HCT116 (cell line): ENCODE measurements at regions not wholly inside any gene's neighbourhood (a gene's known extent, or its start where the extent isn't known, plus 50 kb on each side); places are given as distances from the start of the nearest gene placed in this dataset.

ENCODE experiments used
- ATAC-seq: fragments of 200-7000 bp; cut with Tn5 transposase; 2 replicates; pipeline ENCODE4 v1.9.1; 2020; ENCODE audit warnings: mild to moderate bottlenecking, moderate library complexity
- BruUV-seq: library from RNA; stranded (reverse); fragments of 400-500 nt; replicated peaks from 2 replicates; lab custom pipeline; 2021; lab: Mats Ljungman, UMichigan
- CTCF ChIA-PET: fragments of 300-600 bp; sonication (Branson Sonifier 250); formaldehyde crosslinking; loops from one replicate; lab custom pipeline; 2021; ENCODE audit warnings: antibody characterized with exemption; lab: Charles Lee
- POLR2A ChIA-PET: fragments of 300-600, 350-600 bp; sonication (Branson Sonifier 250); formaldehyde crosslinking; loops from one replicate; lab custom pipeline; 2021; ENCODE audit warnings: antibody characterized with exemption; lab: Charles Lee
- RAD21 ChIA-PET, 2 experiments: fragments of 300-600 bp; sonication (Branson Sonifier 250); formaldehyde crosslinking; loops; one replicate each; lab custom pipeline; 2023; ENCODE audit warnings: low total read pairs in 2 of 2; ENCODE audit not compliant: uncharacterized antibody in 2 of 2, unreplicated experiment in 2 of 2, low non-redundant PET in 1 of 2; lab: Charles Lee
- DNase-seq: peaks from one replicate; pipeline ENCODE4 v3.0.0-alpha.2; 2010; ENCODE audit warnings: low read depth, low spot score
- H2AFZ ChIP-seq: fragments of 200-600 bp; shearing (Covaris generic), sonication (generic); 2 replicates; pipeline ENCODE4 v1.6.1; 2017; ENCODE audit warnings: low read depth, mixed run types, mixed read lengths, antibody characterized with exemption, low read length; ENCODE audit not compliant: poor library complexity, severe bottlenecking
- H3K27ac ChIP-seq: 2 replicates; pipeline ENCODE4 v1.5.1; 2012; ENCODE audit warnings: low read depth, low read length
- H3K27me3 ChIP-seq: fragments of 200-600 bp; sonication (generic); 2 replicates; pipeline ENCODE4 v1.6.1; 2016; ENCODE audit warnings: mixed run types, low read length, mixed read lengths; ENCODE audit not compliant: insufficient read depth
- H3K36me3 ChIP-seq, 2 experiments: fragments of 200-500 bp in 1 of 2; fragments of 200-600 bp in 1 of 2; sonication (Bioruptor generic) in 1 of 2; sonication (generic) in 1 of 2; 2 replicates each; pipeline versions ENCODE4 v1.5.1 to v1.6.1; 2014 to 2016; ENCODE audit warnings: low read length in 2 of 2, inconsistent platforms in 1 of 2, mixed read lengths in 1 of 2, mixed run types in 1 of 2; ENCODE audit not compliant: insufficient read depth in 2 of 2, control insufficient read depth in 1 of 2
- H3K4me1 ChIP-seq, 2 experiments: fragments of 200-600 bp in 1 of 2; sonication (generic) in 1 of 2; 2 replicates each; pipeline versions ENCODE4 v1.5.1 to v1.6.1; 2012 to 2017; ENCODE audit warnings: low read length in 2 of 2, inconsistent platforms in 1 of 2, mild to moderate bottlenecking in 1 of 2, mixed read lengths in 1 of 2, mixed run types in 1 of 2, moderate library complexity in 1 of 2; ENCODE audit not compliant: insufficient read depth in 2 of 2, control insufficient read depth in 1 of 2
- H3K4me2 ChIP-seq: fragments of 200-600 bp; sonication (generic); 2 replicates; pipeline ENCODE4 v1.6.1; 2017; ENCODE audit warnings: mixed run types, low read length, mixed read lengths
- H3K4me3 ChIP-seq, 2 experiments: fragments of 200-600 bp in 1 of 2; sonication (generic) in 1 of 2; replicated peaks in 1 of 2; 2 replicates each; pipeline ENCODE4 v1.5.1; 2011 to 2016; ENCODE audit warnings: low read length in 2 of 2, control low read depth in 1 of 2, low read depth in 1 of 2, mild to moderate bottlenecking in 1 of 2, mixed read lengths in 1 of 2, mixed run types in 1 of 2
- H3K79me2 ChIP-seq: fragments of 200-600 bp; sonication (generic); 2 replicates; pipeline ENCODE4 v1.6.1; 2017; ENCODE audit warnings: mild to moderate bottlenecking, mixed run types, low read length, moderate library complexity, mixed read lengths; ENCODE audit not compliant: insufficient read depth
- H3K9ac ChIP-seq: fragments of 200-600 bp; sonication (generic); 2 replicates; pipeline ENCODE4 v1.6.1; 2016; ENCODE audit warnings: low read length, mixed read lengths
- H3K9me2 ChIP-seq: fragments of 200-600 bp; sonication (generic), shearing (Covaris generic); 2 replicates; pipeline ENCODE4 v1.6.1; 2017; ENCODE audit warnings: mixed run types, mild to moderate bottlenecking, moderate library complexity; ENCODE audit not compliant: insufficient read depth
- H3K9me3 ChIP-seq, 2 experiments: fragments of 200-500 bp in 1 of 2; fragments of 200-600 bp in 1 of 2; sonication (Bioruptor generic) in 1 of 2; sonication (generic) in 1 of 2; 2 replicates each; pipeline ENCODE4 v1.6.1; 2014 to 2017; ENCODE audit warnings: low read length in 2 of 2, mixed read lengths in 2 of 2, inconsistent platforms in 1 of 2, low read depth in 1 of 2, mild to moderate bottlenecking in 1 of 2, mixed run types in 1 of 2, moderate library complexity in 1 of 2; ENCODE audit not compliant: control insufficient read depth in 1 of 2, insufficient read depth in 1 of 2
- H4K20me1 ChIP-seq: fragments of 200-600 bp; sonication (generic), shearing (Covaris generic); 2 replicates; pipeline ENCODE4 v1.6.1; 2017; ENCODE audit warnings: mixed run types, mild to moderate bottlenecking, moderate library complexity; ENCODE audit not compliant: insufficient read depth
- CBX3 ChIP-seq: IDR thresholded peaks from 2 replicates; pipeline ENCODE4 v1.6.1; 2012; ENCODE audit warnings: low read depth
- CEBPB ChIP-seq: IDR thresholded peaks from 2 replicates; pipeline ENCODE4 v1.6.1; 2012; ENCODE audit warnings: low read depth
- CTCF ChIP-seq, 3 experiments: fragments of 200-600 bp in 1 of 3; sonication (generic) in 1 of 3; IDR thresholded peaks in 2 of 3; conservative IDR thresholded peaks in 1 of 3; 2 replicates each; pipeline ENCODE4 v1.5.1; 2012 to 2017; ENCODE audit warnings: low read depth in 2 of 3, low read length in 2 of 3, antibody characterized with exemption in 1 of 3, borderline replicate concordance in 1 of 3, control low read depth in 1 of 3, mild to moderate bottlenecking in 1 of 3, mixed read lengths in 1 of 3, mixed run types in 1 of 3, moderate library complexity in 1 of 3; ENCODE audit not compliant: insufficient read depth in 1 of 3
- EGR1 ChIP-seq: IDR thresholded peaks from 2 replicates; pipeline ENCODE4 v1.6.1; 2012; ENCODE audit warnings: low read depth
- EZH2 ChIP-seq: fragments of 200-600 bp; sonication (generic); IDR thresholded peaks from 2 replicates; pipeline ENCODE4 v1.6.1; 2017; ENCODE audit warnings: antibody characterized with exemption, mixed run types
- POLR2A ChIP-seq: IDR thresholded peaks from 2 replicates; pipeline ENCODE4 v1.7.0; 2011; ENCODE audit warnings: borderline replicate concordance; ENCODE audit not compliant: insufficient read depth, insufficient read length; ENCODE audit errors: extremely low read depth
- POLR2AphosphoS5 ChIP-seq: IDR thresholded peaks from 2 replicates; pipeline ENCODE4 v1.6.1; 2011; ENCODE audit warnings: mild to moderate bottlenecking, low read depth, low read length, moderate library complexity
- SP1 ChIP-seq: IDR thresholded peaks from 2 replicates; pipeline ENCODE4 v1.6.1; 2012; ENCODE audit warnings: low read depth
- SRF ChIP-seq: IDR thresholded peaks from 2 replicates; pipeline ENCODE4 v1.6.1; 2012; ENCODE audit warnings: low read depth
- ZBTB33 ChIP-seq: IDR thresholded peaks from 2 replicates; pipeline ENCODE4 v1.6.1; 2011; ENCODE audit warnings: mild to moderate bottlenecking, low read length, moderate library complexity; ENCODE audit not compliant: insufficient replicate concordance; ENCODE audit errors: extremely low read depth
- intact Hi-C: fragments of 100-400 bp; cut with micrococcal nuclease; formaldehyde crosslinking; loops from 2 replicates; pipeline ENCODE4 v1.10.0; 2022

- Histone ChIP-seq H3K4me1 (no peaks in the 10 kb centered on the region), H3K9ac (no peak overlapping the region), H3K4me2 (no peak overlapping the region), H3K4me3 (no peak overlapping the region), H3K9me3 (no peaks in the 10 kb centered on the region), H3K79me2 (no peaks in the 10 kb centered on the region), H2AFZ (no peak overlapping the region), H3K27ac (no peak overlapping the region), H3K36me3 (no peaks in the 10 kb centered on the region), H3K27me3 (no peaks in the 10 kb centered on the region), H4K20me1 (no peaks in the 10 kb centered on the region), H3K9me2 (no peaks in the 10 kb centered on the region)
- POLR2A ChIA-PET = no interaction called here
- BruUV-seq = no TSS peak
- CTCF ChIA-PET = interaction anchor here (1.6 kb wide), 1 partner anchor 31 kb away, joined by 4 read pairs; no protein-coding TSS in a partner anchor
- intact Hi-C loops = no loop called here
- DNase-seq (no peak), ATAC-seq (no peak)
- TF ChIP-seq SRF (no peak), POLR2AphosphoS5 (no peak), ZBTB33 (no peak), EZH2 (no peak), POLR2A (no peak), CEBPB (no peak), CTCF (IDR thresholded peaks at IDR 0.05 in 2 of 3, conservative IDR thresholded peaks at IDR 0.05 in 1 of 3; ENCODE audit: borderline replicate concordance in 1 of 3, insufficient read depth in 1 of 3, low read depth in 2 of 3, low read length in 2 of 3) (no peak), SP1 (no peak), CBX3 (no peak), EGR1 (no peak)
- RAD21 ChIA-PET = no interaction called here
These were observed 127.6 kb upstream of the TANK start for GRCh38 chr2:161032635-161033034.
